ENCODE measurements at regions not wholly inside any gene's neighbourhood (a gene's known extent, or its start where the extent isn't known, plus 50 kb on each side); places are given as distances from the start of the nearest gene placed in this dataset.
"Not testable (repeated sequence)": the region's sequence is repeated elsewhere in the genome, so short reads cannot be mapped to it uniquely, and the experiment has no call there.

DNA sequence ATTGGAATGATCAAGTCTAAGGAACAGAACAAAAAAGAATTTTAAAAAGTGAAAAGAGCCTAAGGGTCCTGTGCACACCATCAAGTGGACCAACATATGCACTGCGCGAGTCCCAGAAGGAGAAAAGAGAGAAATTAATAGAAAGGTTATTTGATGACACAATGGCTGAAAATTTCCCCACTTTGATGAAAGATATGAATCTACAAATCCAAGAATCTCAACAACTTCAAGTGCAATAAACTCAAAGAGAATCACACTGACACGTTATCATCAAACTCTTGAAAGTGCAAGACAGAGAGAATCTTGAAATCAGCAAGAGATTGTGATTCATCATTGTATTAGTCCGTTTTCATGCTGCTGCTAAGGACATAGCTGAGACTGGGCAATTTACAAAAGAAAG is 230.8 kb downstream of the ADAMTS15 start:
- DNase-seq, result no peak

DNA sequence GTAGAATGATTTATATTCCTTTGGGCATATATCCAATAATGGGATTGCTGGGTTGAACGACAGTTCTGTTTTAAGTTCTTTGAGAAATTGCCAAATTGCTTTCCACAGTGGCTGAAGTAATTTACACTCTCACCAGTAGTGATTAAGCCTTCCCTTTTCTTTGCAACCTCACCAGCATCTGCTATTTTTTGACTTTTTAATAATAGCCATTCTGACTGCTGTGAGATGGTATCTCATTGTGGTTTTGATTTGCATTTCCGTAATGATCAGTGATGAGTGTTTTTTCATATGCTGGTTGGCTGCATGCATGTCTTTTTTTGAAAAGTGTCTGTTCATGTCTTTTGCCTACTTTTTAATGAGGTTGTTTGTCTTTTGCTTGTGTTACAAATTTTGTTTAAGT is 233.8 kb downstream of the SNX19 start:
- not testable (repeated sequence) for DNase-seq

DNA sequence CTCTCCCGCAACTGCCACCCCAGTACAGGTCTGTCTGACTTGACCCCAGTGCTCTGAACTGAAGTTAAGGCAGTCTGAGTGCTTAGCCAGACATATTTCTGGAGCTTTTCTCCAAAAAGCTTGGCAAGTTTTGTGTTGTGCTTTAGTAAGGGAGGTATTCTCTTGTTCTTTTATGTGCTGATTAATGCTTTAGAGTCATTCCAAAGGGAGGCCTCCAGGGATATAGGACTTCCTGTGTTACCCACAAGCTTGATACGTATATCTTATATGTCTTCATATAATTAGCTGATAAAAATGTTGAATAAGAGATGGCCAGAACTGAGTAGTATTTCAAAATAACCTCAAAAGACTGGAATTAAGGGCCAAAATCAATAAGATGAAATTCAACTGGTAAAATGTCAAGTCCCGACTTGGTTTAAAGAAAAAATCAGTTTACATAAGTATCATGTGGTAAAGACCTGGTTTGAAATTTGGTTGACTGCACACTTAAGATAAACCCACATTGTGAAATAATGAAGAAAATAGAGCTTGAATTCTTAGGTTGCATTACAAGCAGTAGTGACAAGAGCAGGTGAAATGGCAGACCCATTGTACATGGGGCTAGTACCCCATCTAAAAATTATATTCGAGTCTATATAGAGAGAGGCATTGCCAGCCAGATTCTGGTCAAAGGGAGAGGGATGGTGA is 226.9 kb downstream of the SNX19 start:
- DNase-seq, result no peak

DNA sequence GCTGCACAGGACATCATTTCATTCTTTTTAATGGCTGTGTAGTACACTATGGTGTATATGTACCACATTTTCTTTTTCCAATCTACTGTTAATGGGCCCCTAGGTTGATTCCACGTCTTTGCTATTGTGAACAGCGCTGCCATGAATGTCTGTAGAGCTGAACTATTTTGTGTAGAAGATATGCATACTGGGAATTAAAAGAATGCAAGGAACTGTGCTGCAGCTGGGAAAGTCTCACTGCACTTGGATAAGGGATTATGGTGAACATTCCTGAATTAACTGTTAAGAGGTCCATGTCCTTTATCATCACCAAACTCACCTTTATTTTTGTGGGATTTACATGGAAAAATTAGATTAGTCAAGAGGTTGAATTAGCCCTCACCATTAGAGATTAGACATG is 224.7 kb downstream of the SNX19 start:
- no peak for DNase-seq

DNA sequence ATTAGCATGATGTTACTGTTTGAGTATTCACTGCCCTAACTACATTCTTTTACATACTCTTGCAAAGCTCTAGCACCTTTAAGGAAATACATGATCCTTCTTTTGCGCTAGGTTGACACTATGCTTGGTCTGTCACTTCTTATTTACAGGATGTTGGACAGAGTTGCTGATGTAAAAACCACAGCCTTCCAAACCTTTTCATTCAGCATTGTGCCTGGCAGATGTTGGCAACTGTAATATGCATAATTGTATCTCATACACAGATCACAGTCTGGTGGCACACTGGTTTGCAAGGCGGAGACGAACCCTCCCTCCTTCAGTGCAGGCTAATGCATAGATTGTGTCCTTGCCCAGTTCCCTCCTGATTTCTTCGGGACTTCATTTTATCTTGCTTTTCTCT is 224.1 kb downstream of the SNX19 start:
- DNase-seq, result no peak

DNA sequence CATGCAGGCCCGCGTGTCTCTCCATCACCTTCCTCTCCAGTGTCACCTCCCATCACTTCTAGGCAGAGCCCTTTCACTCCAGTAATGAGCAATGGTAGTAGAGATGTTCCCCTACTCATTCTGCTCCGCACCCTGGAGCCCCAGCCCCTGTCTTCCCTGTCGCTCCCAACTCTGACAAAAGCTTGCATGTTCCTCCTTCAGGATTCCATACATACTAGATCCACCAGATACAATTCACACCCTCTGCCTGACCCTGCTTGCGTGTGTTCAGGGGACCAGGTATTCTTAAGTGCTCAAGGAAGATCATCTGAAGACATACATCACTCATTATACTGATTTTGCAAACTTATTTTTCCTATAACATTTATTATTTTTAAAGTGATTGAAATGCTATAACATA is 222.7 kb downstream of the SNX19 start:
- no peak for DNase-seq

DNA sequence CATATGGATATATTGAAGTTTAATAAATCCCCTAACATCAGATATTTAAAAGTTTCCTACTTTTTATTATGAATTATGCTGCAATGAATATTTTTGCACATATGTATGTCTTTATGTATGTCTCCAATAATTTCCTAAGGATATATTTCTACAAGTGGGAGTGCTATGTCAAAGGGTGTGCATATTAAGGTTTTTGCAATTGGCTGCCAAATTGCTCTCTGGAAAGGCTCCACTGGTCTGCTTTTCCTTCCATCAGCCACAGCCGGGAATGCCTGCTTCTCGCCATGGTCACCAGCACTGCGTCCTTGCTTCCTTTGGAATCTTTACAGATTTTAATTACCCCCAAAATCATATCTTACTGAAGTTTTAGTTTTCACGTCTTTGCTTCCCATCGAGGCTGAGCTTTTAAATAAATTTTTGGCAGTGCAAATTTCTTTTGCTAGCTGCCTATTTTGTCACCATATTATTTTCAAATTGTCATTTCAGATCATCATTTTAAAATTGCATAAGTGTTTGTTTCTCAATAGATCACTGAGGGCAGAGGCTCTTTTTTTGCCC is 221.7 kb downstream of the SNX19 start:
- DNase-seq, result no peak

DNA sequence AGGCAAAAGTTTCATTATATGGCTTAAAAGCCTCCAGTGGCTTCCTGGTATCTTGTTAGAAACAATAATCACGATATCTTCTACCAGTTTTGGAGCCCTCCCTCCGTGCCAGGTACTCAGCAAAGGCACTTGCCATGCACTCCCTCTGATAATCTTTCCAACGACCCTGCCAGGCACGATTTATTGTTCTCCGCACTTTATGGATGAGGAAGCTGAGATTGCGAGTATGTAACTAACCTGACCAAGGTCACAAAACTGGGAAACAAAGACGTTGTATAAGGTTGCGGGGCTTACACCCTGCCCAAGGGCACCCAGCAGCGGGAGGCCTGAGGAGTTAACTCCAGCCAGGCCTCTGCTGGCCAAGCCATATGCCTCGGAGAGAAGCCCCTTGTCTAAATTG is 218.1 kb downstream of the SNX19 start:
- DNase-seq, result no peak

DNA sequence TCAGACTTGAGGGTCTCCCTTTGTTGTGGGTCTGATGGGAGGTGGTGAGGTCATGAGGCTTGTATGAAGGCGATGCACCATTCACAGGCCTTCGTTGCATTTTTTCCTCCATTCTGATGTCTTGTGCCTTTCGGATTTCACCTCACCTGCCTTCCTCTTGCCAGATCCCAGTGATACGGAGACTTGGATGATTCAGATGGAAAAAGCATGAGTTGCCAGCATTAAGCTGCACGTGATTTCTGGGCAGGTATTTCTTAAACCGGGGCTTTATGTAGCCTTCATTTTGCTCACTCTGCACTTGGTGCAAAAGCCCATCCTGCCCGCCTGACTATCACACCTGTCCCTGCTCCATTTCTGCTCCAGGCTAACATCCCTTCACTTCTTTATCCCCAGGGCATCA is 216.7 kb downstream of the SNX19 start:
- no peak for DNase-seq

DNA sequence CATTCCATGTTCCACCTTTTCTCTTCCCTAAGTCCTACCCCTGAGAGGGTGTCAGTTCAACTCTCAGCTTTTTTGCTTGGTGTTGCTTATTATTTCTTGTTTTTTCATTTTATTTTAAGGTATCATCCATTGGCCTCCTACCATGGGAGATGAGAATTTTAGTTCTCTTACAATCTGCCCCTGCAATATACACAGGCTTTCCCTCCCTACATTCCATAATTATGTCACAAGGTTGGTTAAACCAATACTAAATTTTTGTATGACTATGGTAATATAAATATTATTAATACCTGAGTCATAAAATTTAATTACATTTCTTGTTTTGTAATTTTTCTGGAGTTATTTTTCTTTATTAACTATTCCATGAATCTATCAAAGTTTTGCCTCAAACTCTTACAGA is 216.2 kb downstream of the SNX19 start:
- no peak for DNase-seq

DNA sequence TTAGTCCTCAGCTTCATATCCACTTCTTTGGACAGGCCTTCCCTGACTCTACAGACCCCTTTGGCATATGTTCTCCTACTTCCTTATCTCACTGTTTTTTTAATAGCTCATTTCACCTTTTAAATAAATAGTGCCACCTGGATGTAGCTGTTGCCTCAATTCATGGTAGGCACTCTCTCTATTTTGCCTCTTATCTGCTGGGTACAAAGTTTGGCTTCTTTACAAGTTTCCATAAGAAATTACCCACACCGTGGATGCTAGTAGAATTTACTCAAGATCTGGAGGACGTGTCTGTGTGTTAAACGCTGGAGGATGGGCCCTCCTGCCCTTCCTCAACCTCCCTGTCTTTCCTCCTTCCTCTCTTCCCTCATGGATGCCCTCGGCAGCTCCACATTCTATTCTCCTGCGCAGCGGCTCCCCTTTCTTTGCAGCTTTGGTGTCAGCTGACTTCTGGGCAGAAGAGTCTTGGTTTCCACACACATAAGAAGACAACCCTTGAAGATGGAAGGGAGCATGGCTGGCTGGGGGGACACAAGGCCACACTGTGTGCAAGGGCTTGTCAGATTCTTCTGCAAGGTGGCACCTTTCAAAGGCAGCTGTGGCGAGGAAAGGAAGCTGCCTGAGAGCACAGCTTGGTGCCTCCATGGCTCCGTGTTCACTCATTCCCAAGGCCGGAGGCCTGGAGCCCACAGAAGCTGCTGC is 212.6 kb downstream of the SNX19 start:
- DNase-seq, result no peak

DNA sequence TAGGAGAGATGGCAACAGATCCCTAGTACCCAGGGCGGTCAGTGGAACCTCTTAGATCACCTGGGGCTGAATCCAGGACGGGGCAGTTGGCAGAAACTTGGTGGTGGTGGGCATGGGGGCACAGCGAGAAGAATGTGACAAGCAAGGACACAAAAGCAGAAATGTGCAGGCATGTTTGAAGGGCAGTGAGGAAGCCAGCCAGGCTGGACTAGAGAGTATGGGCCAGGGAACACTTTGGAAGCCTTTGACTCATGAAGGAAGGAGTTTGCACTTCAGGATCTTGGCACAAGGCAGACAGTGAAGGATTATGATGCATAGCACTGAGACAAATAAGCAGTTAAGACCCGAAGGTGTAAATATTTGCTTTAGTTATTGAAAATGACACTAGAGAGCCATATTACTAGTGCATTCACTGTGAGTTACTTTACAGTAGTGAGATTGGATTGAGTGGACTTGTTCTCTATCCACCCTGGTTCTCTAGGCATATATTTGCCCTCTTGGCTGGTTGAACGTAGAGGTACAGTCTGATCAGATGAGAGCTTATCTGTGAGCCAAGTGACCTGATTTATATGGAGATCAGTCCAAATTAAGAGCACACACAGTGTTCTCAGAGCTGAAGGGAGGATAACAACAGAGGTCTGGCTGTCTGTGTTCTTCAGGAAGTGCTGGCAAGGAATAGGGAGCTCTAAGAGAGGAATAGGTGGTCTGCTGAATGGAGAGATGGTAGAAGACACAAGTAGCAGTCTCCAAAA is 210.4 kb downstream of the SNX19 start:
- no peak for DNase-seq

DNA sequence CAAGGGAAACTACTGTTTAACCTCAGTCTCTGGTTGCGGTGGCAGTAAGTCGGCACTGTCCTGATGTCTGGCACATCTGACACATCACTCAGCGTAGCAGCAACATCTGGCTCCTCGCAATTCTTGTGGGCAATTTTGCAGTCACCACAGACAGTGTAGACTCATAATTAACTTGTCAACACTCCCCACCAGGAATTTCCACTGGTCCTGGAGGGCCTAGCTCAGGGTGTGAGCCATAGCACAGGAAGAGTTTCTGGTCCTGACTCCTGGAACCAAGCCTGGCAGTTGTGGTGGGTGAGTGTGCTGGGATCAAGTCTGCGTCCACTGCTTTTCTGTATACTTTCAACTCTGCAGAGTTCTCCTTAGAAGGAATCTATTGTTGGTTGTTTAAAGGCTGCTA is 209.7 kb downstream of the SNX19 start:
- no peak for DNase-seq

DNA sequence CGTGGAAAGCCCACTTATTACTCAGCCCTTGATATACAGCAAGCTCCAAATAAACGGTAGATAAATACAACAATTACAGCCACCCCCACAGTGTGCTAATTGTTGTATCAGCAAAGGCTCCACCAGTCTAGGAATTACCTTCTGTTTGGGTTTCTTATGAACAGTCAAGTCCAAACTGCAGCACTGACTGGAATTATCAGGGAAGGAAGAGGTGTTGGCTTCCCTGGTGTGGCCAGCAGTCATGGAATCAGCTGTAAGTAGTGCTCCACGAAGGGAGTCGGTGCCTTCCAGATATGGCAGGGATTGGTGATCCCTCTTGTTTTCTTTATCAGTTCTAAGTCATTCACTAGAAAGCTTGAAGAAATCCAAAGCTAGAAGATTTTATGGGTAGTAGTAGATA is 209.1 kb downstream of the SNX19 start:
- DNase-seq, result no peak

DNA sequence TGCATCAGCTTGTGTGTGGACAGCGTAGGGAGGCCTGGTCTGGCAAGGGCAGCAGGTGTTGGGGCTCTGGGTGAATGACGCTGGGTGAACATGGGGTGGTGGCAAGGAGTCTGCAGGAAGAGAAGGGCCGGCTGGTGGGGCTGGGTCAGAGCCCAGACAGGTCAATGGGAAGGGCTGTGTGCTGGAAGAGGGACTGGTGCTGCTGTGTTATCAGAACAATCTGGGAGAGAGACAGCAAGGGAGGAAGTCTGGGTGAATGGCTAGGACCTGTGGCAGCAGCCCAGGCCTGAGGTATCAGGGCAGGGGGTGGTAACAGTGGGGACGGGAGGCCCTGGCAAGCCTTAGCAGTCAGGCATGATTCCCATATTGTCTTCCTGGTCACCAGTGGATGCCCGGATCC is 206.7 kb downstream of the SNX19 start:
- DNase-seq, result no peak

DNA sequence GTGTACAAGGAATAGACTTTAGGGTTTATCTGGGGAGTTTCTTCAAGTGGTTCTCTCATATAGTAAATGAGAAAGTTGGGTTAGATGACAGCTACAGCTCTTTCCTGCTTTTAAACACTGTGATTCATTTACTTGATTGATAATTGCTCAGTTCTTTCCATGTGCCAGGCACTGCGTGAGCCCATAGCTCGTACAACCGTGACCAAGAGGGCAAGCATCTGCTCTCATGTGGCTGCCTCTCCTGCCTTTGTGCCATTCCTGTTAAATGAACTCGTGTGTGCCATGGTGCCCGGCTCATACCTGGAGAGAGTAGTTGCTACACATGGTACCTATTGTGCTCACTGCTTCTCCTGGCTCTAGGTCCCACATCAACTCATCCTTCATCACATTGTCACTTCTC is 206.3 kb downstream of the SNX19 start:
- no peak for DNase-seq

DNA sequence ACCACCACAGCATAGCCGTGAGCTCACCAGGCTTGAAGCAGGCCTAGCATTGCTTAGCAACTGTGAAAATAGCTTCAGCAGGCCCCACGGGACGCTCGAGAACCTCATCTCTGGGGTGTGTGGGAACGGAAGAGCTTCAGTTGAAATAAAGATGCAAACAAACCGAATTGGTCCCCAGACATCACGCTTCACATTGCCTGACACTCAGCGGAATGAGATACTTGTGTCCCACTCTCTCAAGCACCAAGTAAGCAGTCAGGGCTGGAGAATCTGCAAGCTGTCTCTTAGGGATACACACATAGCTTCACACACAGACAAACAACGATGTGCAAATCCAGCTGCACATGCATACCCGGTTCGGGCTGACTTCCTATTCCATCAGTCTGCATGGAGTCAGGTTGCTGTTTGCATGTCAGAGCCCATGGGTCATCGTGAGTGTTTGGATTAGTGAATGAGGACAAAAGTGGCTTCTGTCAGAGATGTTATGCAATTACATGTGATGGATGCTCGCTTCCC is 205.7 kb downstream of the SNX19 start:
- no peak for DNase-seq

DNA sequence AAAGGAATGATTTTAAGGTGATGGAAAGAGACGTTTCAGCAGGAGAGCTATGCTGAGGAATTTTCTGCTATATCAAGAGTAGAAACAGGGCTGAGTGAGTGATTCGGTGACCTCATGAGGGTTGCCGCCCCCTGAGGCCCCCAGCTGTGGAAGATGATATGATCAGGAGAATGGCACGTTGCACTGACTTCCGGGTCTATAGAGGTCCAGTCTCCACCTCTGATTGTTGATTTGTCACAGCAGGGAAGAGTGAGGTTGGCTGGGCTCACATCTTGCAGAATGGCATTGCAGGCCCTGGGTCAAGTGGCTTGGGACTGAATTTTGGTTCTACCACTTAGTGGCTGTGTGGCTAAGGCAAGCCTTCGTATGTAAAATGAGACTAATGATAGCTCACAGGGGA is 205.1 kb downstream of the SNX19 start:
- DNase-seq, result no peak

DNA sequence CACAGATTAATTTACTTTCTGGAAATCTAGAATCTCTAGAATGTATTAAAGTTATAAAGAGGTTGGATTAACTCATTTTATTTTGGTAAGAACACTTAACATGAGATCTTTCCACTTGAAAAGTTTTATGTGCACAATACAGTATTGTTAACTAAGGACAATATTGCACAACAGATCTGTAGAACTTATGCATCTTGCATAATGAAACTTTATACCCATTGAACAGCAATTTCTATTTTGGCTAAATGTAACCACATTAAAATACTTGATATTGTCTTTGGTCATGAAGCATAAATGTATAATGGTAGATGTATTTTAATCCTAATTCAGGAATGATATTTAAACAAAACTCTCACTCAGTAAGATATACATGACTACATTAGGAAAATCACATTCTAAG is 203.8 kb downstream of the SNX19 start:
- no peak for DNase-seq

DNA sequence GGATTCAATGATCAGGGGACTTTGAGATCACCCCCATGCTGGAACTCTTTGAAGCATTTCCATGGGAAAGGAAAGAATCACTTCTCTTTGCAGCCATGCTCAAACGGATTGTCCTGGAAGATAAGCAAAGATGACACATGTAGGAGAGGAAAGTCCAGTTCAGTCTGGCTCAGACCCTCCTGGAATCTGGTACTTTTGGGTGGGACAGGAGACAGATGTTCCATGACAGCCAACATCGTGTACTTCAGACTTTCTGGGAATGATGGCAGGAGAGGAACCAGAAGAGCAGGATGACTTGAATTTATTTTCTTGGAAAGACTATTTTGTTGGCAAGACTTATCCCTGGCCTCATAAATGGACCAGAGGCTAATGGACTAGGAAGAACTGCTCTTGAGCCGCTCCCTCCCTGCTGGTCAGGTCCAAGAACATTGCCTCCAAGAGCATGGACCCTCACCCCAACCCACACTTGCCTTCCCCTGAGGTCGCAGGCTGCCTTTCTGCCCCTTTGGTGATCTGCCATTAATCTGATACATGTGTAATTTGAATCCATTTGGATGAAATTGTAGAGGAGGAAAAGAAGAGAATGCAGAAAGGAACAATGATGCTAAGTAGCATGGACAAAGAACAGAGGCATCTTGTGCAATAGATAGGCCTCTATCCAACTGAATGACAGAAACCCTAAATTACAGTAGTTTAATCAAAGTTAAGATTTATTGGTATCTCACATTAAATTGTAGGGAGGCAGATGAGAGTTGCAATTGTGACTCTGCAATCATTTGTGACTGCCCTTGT is 201.0 kb downstream of the SNX19 start:
- DNase-seq, result no peak

DNA sequence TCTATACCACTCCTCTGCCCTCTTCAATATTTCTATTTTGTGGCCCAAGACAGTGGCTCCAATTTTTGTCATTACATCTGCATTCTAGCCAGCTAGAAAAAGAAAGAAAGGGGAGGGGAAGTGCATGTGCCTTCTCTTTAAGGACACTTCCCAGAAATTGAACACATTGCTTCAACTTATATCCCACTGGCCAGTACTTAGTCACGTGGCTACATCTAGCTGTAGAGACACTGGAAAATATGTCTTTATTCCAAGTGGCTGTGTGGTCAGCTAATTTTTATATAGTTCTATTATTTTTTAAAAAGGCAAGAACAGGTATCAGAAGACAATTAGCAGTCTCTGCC is 200.4 kb downstream of the SNX19 start:
- DNase-seq, result no peak

DNA sequence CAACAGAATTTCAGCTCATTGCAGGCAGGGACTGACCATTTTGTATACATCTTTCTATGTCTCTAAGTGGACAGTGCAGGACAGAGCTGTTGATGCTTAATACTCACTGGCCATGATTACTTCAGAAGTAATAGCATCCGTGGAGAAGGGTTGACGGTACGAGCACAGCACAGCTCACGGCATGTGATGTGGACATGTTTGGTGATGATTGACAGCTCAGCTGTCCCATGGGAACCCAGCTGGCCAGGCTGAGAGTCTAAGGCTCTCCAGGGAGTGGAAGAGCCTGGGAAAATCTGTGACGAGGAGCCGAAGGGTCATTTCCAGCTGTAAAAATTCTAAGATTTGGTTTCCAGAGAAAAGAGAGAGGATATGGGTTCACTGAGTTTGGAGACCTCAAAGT is 198.2 kb downstream of the SNX19 start:
- DNase-seq, result no peak

All from NCI-H1092 (cell line).